Left lung (tissue), 4 donors: ENCODE measurements at regions not wholly inside any gene's neighbourhood (a gene's known extent, or its start where the extent isn't known, plus 50 kb on each side); places are given as distances from the start of the nearest gene placed in this dataset.

ENCODE experiments used
- ATAC-seq: fragments of 200-7000 bp; cut with Tn5 transposase; one replicate; pipeline ENCODE4 v1.9.1; 2020; ENCODE audit warnings: moderate library complexity
- DNase-seq, 4 donors: peaks; one replicate each; pipeline ENCODE4 v3.0.0-alpha.2; 2013 to 2020
- H3K27ac ChIP-seq, 2 donors: fragments of 200-600 bp; sonication (generic) in 1 of 2; one replicate each; pipeline versions ENCODE4 v1.5.0 to v1.8.0; 2020 to 2021
- H3K27me3 ChIP-seq, 2 donors: fragments of 200-600 bp; sonication (generic) in 1 of 2; one replicate each; pipeline versions ENCODE4 v1.5.0 to v1.8.0; 2020 to 2021
- H3K36me3 ChIP-seq, 2 donors: fragments of 200-600 bp; sonication (generic) in 1 of 2; one replicate each; pipeline versions ENCODE4 v1.5.0 to v1.8.0; 2020 to 2021
- H3K4me1 ChIP-seq, 2 donors: fragments of 200-600 bp; one replicate each; pipeline ENCODE4 v1.8.0; 2021
- H3K4me3 ChIP-seq, 2 donors: fragments of 200-600 bp; sonication (generic) in 1 of 2; one replicate each; pipeline versions ENCODE4 v1.5.0 to v1.8.0; 2020 to 2021; ENCODE audit warnings: mild to moderate bottlenecking in 1 of 2
- H3K9me3 ChIP-seq, 2 donors: fragments of 200-600 bp; sonication (generic) in 1 of 2; one replicate each; pipeline versions ENCODE4 v1.5.0 to v1.8.0; 2020 to 2021
- CTCF ChIP-seq, 2 donors: fragments of 200-600 bp; sonication (generic) in 1 of 2; IDR thresholded peaks; one replicate each; pipeline versions ENCODE4 v1.5.0 to v1.8.0; 2021; ENCODE audit warnings: antibody characterized with exemption in 2 of 2
- intact Hi-C, 2 donors: fragments of 100-400 bp; cut with DNase I; formaldehyde crosslinking; loops; one replicate each; pipeline versions ENCODE4 v1.11.2 to v1.14.2; 2022
- donor health status: DM: no; HTN: yes; CAD: no.
- donor health status: DM: no; HTN: no; CAD: no.

- peak in 2 of 4 donors; percentile 18 to 32 for DNase-seq
- Histone ChIP-seq H3K27ac (no peak overlapping the region), H3K9me3 (peaks cover 0 to 22% of the 10 kb centered on the region in 2 donors), H3K27me3 (no peaks in the 10 kb centered on the region), H3K36me3 (no peaks in the 10 kb centered on the region), H3K4me1 (peaks cover 0 to 4% of the 10 kb centered on the region in 2 donors), H3K4me3 (no peak overlapping the region)
- intact Hi-C loops, result no loop called here
- ATAC-seq, result no peak
- TF ChIP-seq CTCF (IDR thresholded peaks at IDR 0.05), result no peak
Observed at GRCh38 chr6:4574007-4574406, 202.2 kb upstream of the CDYL start.

GRCh38 chr6:4571011-4571410 lies 205.2 kb upstream of the CDYL start:
- Histone ChIP-seq H3K36me3 (no peaks in the 10 kb centered on the region), H3K9me3 (peaks cover 0 to 22% of the 10 kb centered on the region in 2 donors), H3K4me1 (no peaks in the 10 kb centered on the region), H3K27ac (no peak overlapping the region), H3K4me3 (no peak overlapping the region), H3K27me3 (no peaks in the 10 kb centered on the region)
- TF ChIP-seq CTCF (IDR thresholded peaks at IDR 0.05), result no peak
- DNase-seq, result no peak
- no peak for ATAC-seq
- intact Hi-C loops, result no loop called here

GRCh38 chr6:4568138-4568537 lies 208.1 kb upstream of the CDYL start:
- TF ChIP-seq CTCF (IDR thresholded peaks at IDR 0.05), result no peak
- no peak for DNase-seq
- no peak for ATAC-seq
- Histone ChIP-seq H3K4me1 (no peaks in the 10 kb centered on the region), H3K9me3 (peaks cover 0 to 22% of the 10 kb centered on the region in 2 donors), H3K27me3 (no peaks in the 10 kb centered on the region), H3K27ac (no peak overlapping the region), H3K36me3 (no peaks in the 10 kb centered on the region), H3K4me3 (no peak overlapping the region)
- intact Hi-C loops, result no loop called here

- intact Hi-C loops, result no loop called here
- no peak for TF ChIP-seq CTCF (IDR thresholded peaks at IDR 0.05)
- H3K9me3 ChIP-seq, result peaks cover 0 to 18% of the 10 kb centered on the region in 2 donors
- H3K27ac ChIP-seq, result no peak overlapping the region
- no peak for ATAC-seq
- DNase-seq, result no peak
- no peaks in the 10 kb centered on the region for H3K36me3 ChIP-seq
- H3K27me3 ChIP-seq, result no peaks in the 10 kb centered on the region
- no peaks in the 10 kb centered on the region for H3K4me1 ChIP-seq
- H3K4me3 ChIP-seq, result no peak overlapping the region
Observed at GRCh38 chr6:4567141-4567540, 209.1 kb upstream of the CDYL start.

- no peaks in the 10 kb centered on the region for H3K36me3 ChIP-seq
- H3K27ac ChIP-seq, result no peak overlapping the region
- intact Hi-C loops, result no loop called here
- TF ChIP-seq CTCF (IDR thresholded peaks at IDR 0.05), result no peak
- H3K27me3 ChIP-seq, result no peaks in the 10 kb centered on the region
- ATAC-seq (no peak), DNase-seq (no peak)
- peaks cover 0 to 2% of the 10 kb centered on the region in 2 donors for H3K9me3 ChIP-seq
- no peak overlapping the region for H3K4me3 ChIP-seq
- no peaks in the 10 kb centered on the region for H3K4me1 ChIP-seq
Observed at GRCh38 chr6:4565301-4566250, 210.6 kb upstream of the CDYL start.
